ENCODE measurements at regions not wholly inside any gene's neighbourhood (a gene's known extent, or its start where the extent isn't known, plus 50 kb on each side); places are given as distances from the start of the nearest gene placed in this dataset.

GRCh38 chr9:71210326-71210725 lies 88.9 kb upstream of the TRPM3 start:
- no peak overlapping the region for H3K4me3 ChIP-seq (ENCODE audit: low read depth, low read length)
- no peak for TF ChIP-seq CTCF (IDR thresholded peaks at IDR 0.05; ENCODE audit: insufficient read depth, low read depth, low read length)
- DNase-seq (ENCODE audit: low read depth), result no peak

- no peak overlapping the region for H3K4me3 ChIP-seq (ENCODE audit: low read depth, low read length)
- TF ChIP-seq CTCF (IDR thresholded peaks at IDR 0.05; ENCODE audit: insufficient read depth, low read depth, low read length), result no peak
- DNase-seq (ENCODE audit: low read depth), result no peak
These were observed 88.5 kb upstream of the TRPM3 start for GRCh38 chr9:71209890-71210289.

- no peak for TF ChIP-seq CTCF (IDR thresholded peaks at IDR 0.05; ENCODE audit: insufficient read depth, low read depth, low read length)
- no peak for DNase-seq (ENCODE audit: low read depth)
- no peak overlapping the region for H3K4me3 ChIP-seq (ENCODE audit: low read depth, low read length)
These were observed 81.5 kb upstream of the TRPM3 start for GRCh38 chr9:71202931-71203330.

- no peak for DNase-seq (ENCODE audit: low read depth)
- H3K4me3 ChIP-seq (ENCODE audit: low read depth, low read length), result no peak overlapping the region
- TF ChIP-seq CTCF (IDR thresholded peaks at IDR 0.05; ENCODE audit: insufficient read depth, low read depth, low read length), result no peak
These were observed 70.3 kb upstream of the TRPM3 start for GRCh38 chr9:71191708-71192107.

DNA sequence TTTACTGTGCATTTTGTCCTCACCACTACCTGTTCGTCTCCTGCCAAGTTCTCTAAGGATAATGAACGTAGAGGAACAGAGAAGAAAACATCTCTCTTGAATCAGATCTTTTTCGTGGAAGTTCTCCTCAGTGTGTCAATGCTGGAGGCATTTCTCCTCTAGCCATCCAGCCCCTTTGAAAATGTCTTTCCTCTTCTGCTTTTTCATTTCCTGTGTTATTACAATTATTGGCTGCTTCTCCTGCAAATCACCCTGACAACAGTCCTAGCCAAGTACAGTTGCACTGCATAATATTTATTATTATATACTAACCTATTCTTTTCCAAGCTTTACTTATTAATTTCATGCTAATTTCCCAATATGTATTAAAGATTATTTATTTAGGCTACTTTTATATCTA lies 61.8 kb upstream of the TRPM3 start:
- no peak overlapping the region for H3K4me3 ChIP-seq (ENCODE audit: low read depth, low read length)
- DNase-seq (ENCODE audit: low read depth), result no peak
- no peak for TF ChIP-seq CTCF (IDR thresholded peaks at IDR 0.05; ENCODE audit: insufficient read depth, low read depth, low read length)

- no peak overlapping the region for H3K4me3 ChIP-seq (ENCODE audit: low read depth, low read length)
- DNase-seq (ENCODE audit: low read depth), result no peak
- no peak for TF ChIP-seq CTCF (IDR thresholded peaks at IDR 0.05; ENCODE audit: insufficient read depth, low read depth, low read length)
These were observed 57.8 kb upstream of the TRPM3 start for GRCh38 chr9:71179183-71179582.

- TF ChIP-seq CTCF (IDR thresholded peaks at IDR 0.05; ENCODE audit: insufficient read depth, low read depth, low read length), result no peak
- no peak overlapping the region for H3K4me3 ChIP-seq (ENCODE audit: low read depth, low read length)
- DNase-seq (ENCODE audit: low read depth), result no peak
These were observed 56.5 kb upstream of the TRPM3 start for GRCh38 chr9:71177901-71178300.
